ENCODE measurements at regions not wholly inside any gene's neighbourhood (a gene's known extent, or its start where the extent isn't known, plus 50 kb on each side); places are given as distances from the start of the nearest gene placed in this dataset.

DNA sequence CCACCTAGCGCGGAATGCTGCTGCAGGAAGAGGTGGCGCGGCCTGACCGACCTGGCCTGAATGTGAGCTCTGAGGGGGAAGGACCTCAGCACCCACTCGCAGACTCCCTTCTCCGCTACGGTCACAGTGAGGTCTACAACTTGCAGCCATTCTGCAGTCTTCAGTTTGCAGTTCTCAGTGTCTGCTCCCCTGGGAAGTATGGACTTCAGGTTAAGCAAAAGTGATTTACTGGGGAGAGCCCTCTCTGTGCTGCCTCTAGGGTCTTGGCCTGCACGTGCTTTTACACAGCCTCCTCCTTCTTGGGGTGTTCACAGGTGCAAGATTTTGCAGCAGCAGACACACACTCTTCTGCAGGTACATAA, 296.0 kb downstream of the OMA1 start:
- Histone ChIP-seq H3K27me3 (ENCODE audit: control insufficient read depth, insufficient read depth, low read length) (no peaks in the 10 kb centered on the region), H3K4me3 (ENCODE audit: low read depth, low read length) (no peak overlapping the region), H3K9me3 (ENCODE audit: control insufficient read depth, low read length) (no peaks in the 10 kb centered on the region)

DNA sequence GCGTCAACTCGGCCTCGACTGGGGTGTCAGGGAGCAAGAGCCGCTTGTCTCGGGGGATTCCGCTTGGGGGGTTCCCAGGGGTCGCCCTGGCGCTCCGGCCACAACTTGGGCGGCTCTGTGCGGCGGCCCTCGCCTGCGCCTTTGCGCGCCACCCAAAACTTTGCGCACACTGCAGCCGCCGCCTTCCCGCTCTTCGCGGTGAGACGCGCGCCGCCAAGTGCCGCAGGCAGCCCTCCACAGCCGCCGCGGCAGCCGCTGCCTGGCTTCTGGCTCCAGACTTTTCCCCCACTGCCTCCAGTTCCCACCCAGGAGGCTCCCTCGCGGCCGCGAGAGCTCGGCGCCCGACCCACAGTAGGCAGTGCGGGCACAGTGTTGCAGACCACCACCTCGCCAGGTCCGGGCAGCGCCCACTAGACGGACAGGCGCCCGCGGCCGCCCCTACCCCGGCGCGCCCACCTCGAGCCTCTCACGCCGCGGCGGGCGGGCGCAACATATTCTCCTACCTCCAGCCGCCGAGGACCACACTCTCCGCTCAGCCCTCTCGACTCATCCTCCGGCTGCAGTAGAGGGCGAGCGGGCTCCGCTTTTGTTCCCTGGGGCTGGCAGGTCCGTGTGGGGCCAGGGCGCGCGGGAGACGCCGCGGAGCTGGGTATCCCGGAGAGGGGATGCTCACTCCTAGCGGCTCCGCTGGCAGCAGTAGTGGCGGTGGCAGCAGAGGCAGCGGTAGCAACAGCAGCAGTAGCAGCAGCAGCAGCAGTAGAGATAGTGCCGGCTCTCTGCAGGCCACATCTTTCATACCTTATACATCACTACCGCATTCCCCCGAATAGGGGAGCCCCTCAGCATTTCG, 296.6 kb downstream of the OMA1 start:
- Histone ChIP-seq H2AFZ (no peak overlapping the region), H3K27ac (no peak overlapping the region), H3K9ac (no peak overlapping the region), H3K36me3 (ENCODE audit: control insufficient read depth, insufficient read depth, low read length) (no peaks in the 10 kb centered on the region), H3K4me2 (ENCODE audit: low read length) (no peak overlapping the region), H3K9me3 (ENCODE audit: control insufficient read depth, low read length) (no peaks in the 10 kb centered on the region), H3K27me3 (ENCODE audit: control insufficient read depth, insufficient read depth, low read length) (no peaks in the 10 kb centered on the region), H3K4me3 (ENCODE audit: low read depth, low read length) (no peak overlapping the region), H3K4me1 (no peaks in the 10 kb centered on the region), H3K79me2 (no peaks in the 10 kb centered on the region)
- TF ChIP-seq, protein P1, sequence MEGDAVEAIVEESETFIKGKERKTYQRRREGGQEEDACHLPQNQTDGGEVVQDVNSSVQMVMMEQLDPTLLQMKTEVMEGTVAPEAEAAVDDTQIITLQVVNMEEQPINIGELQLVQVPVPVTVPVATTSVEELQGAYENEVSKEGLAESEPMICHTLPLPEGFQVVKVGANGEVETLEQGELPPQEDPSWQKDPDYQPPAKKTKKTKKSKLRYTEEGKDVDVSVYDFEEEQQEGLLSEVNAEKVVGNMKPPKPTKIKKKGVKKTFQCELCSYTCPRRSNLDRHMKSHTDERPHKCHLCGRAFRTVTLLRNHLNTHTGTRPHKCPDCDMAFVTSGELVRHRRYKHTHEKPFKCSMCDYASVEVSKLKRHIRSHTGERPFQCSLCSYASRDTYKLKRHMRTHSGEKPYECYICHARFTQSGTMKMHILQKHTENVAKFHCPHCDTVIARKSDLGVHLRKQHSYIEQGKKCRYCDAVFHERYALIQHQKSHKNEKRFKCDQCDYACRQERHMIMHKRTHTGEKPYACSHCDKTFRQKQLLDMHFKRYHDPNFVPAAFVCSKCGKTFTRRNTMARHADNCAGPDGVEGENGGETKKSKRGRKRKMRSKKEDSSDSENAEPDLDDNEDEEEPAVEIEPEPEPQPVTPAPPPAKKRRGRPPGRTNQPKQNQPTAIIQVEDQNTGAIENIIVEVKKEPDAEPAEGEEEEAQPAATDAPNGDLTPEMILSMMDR (IDR thresholded peaks at IDR 0.05), result no peak

More for the DNA sequence above, 296.0 kb downstream of the OMA1 start:
- Histone ChIP-seq H3K79me2 (no peaks in the 10 kb centered on the region), H3K4me2 (ENCODE audit: low read length) (no peak overlapping the region), H3K9ac (no peak overlapping the region), H3K4me1 (no peaks in the 10 kb centered on the region), H3K27ac (no peak overlapping the region), H3K36me3 (ENCODE audit: control insufficient read depth, insufficient read depth, low read length) (no peaks in the 10 kb centered on the region), H2AFZ (no peak overlapping the region)
- TF ChIP-seq, protein P1 (IDR thresholded peaks at IDR 0.05), result no peak

DNA sequence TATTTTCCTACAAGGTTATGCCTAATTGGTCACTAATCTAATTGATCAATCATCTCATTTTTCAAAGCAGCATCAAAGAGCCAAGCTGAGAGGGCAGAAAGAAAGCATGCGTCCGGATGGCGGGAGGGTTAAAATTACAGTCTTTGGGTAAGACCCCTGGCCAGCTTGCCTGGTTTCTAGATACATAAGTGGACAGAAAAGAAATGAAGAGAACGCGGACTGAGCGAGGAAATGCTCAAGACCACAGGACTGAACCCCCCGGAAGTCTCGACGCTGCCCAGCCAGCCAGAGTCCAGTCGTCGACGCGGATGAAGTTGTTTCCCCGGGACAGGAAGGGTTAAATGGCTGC, 297.2 kb downstream of the OMA1 start:
- no peaks in the 10 kb centered on the region for H3K9me3 ChIP-seq (ENCODE audit: control insufficient read depth, low read length)
- TF ChIP-seq, protein P1 (IDR thresholded peaks at IDR 0.05), result no peak
- no peaks in the 10 kb centered on the region for H3K4me1 ChIP-seq
- no peak overlapping the region for H3K4me2 ChIP-seq (ENCODE audit: low read length)
- H3K27me3 ChIP-seq (ENCODE audit: control insufficient read depth, insufficient read depth, low read length), result no peaks in the 10 kb centered on the region
- no peak overlapping the region for H3K9ac ChIP-seq
- H3K4me3 ChIP-seq (ENCODE audit: low read depth, low read length), result no peak overlapping the region
- no peaks in the 10 kb centered on the region for H3K79me2 ChIP-seq
- no peak overlapping the region for H2AFZ ChIP-seq
- no peak overlapping the region for H3K27ac ChIP-seq
- no peaks in the 10 kb centered on the region for H3K36me3 ChIP-seq (ENCODE audit: control insufficient read depth, insufficient read depth, low read length)

DNA sequence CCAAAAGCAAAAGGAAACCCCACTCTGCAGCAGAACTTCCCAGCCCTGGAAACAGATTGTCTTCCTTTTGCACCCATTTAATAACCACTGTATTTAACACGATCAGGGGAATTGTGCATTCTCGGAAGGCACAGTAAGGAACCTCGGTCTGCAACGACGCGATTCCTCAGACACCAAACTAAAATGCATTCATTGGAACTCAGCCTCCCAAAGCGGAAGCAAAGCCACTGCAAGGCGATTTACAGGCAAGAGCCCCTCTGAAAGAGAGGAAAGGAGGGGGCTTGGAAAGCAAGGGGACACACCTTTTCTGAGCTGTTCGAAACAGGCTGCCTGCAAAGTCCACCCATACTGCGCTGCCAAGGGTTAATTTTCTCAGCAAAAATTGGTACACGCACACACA, 297.7 kb downstream of the OMA1 start:
- H3K4me2 ChIP-seq (ENCODE audit: low read length), result no peak overlapping the region
- H2AFZ ChIP-seq, result no peak overlapping the region
- H3K9ac ChIP-seq, result no peak overlapping the region
- no peaks in the 10 kb centered on the region for H3K36me3 ChIP-seq (ENCODE audit: control insufficient read depth, insufficient read depth, low read length)
- no peaks in the 10 kb centered on the region for H3K79me2 ChIP-seq
- H3K4me3 ChIP-seq (ENCODE audit: low read depth, low read length), result no peak overlapping the region
- TF ChIP-seq, protein P1 (IDR thresholded peaks at IDR 0.05), result no peak
- no peak overlapping the region for H3K27ac ChIP-seq
- H3K27me3 ChIP-seq (ENCODE audit: control insufficient read depth, insufficient read depth, low read length), result no peaks in the 10 kb centered on the region
- H3K9me3 ChIP-seq (ENCODE audit: control insufficient read depth, low read length), result no peaks in the 10 kb centered on the region
- H3K4me1 ChIP-seq, result no peaks in the 10 kb centered on the region

DNA sequence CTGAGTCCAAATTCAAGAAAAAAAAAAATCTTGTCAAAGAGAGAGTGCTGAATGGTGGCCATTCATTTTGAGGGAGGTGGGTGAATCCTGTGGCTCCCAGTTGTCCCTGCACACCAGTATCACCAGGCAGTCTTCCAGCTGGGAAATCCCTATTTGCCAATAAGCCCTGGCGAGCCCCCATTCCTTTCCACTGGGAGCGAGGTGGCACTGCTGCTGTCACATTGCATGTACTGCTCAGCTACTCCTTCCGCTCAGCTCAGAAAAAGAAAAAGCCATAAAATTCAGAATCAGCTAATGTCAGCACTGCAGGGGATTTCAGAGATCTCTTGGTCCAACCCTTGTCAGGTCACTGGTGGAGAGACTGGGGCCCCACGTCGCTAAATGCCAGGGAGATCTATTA, 298.5 kb downstream of the OMA1 start:
- no peak overlapping the region for H2AFZ ChIP-seq
- H3K4me1 ChIP-seq, result no peaks in the 10 kb centered on the region
- no peak overlapping the region for H3K4me2 ChIP-seq (ENCODE audit: low read length)
- TF ChIP-seq, protein P1 (IDR thresholded peaks at IDR 0.05), result no peak
- no peak overlapping the region for H3K4me3 ChIP-seq (ENCODE audit: low read depth, low read length)
- H3K79me2 ChIP-seq, result no peaks in the 10 kb centered on the region
- no peaks in the 10 kb centered on the region for H3K9me3 ChIP-seq (ENCODE audit: control insufficient read depth, low read length)
- H3K27me3 ChIP-seq (ENCODE audit: control insufficient read depth, insufficient read depth, low read length), result no peaks in the 10 kb centered on the region
- no peaks in the 10 kb centered on the region for H3K36me3 ChIP-seq (ENCODE audit: control insufficient read depth, insufficient read depth, low read length)
- no peak overlapping the region for H3K27ac ChIP-seq
- H3K9ac ChIP-seq, result no peak overlapping the region

Measured in parathyroid adenoma (tissue), 2 donors.